Psoas muscle (tissue), 7 donors: ENCODE measurements at regions not wholly inside any gene's neighbourhood (a gene's known extent, or its start where the extent isn't known, plus 50 kb on each side); places are given as distances from the start of the nearest gene placed in this dataset.

Source experiments
- ATAC-seq, 4 donors: fragments of 200-7000 bp; cut with Tn5 transposase; one replicate each; pipeline ENCODE4 v1.9.1; 2020; ENCODE audit warnings: moderate library complexity in 3 of 4, mild to moderate bottlenecking in 2 of 4
- DNase-seq, 2 donors: peaks; one replicate each; pipeline ENCODE4 v3.0.0-alpha.2; 2020
- H3K27ac ChIP-seq: fragments of 200-600 bp; one replicate; pipeline ENCODE4 v1.8.0; 2022
- H3K27me3 ChIP-seq, 3 donors: fragments of 200-600 bp in 1 of 3; one replicate each; pipeline versions ENCODE4 v1.6.1 to v1.8.0; 2013 to 2022; ENCODE audit warnings: low read length in 2 of 3, mild to moderate bottlenecking in 2 of 3, moderate library complexity in 1 of 3; ENCODE audit not compliant: insufficient read depth in 3 of 3
- H3K36me3 ChIP-seq, 2 donors: fragments of 200-600 bp in 1 of 2; one replicate each; pipeline versions ENCODE4 v1.6.1 to v1.8.0; 2013 to 2022; ENCODE audit warnings: low read depth in 1 of 2, mild to moderate bottlenecking in 1 of 2, moderate library complexity in 1 of 2; ENCODE audit not compliant: insufficient read depth in 1 of 2
- H3K4me1 ChIP-seq: fragments of 200-600 bp; one replicate; pipeline ENCODE4 v1.8.0; 2022
- H3K4me3 ChIP-seq: fragments of 200-600 bp; one replicate; pipeline ENCODE4 v1.8.0; 2022; ENCODE audit warnings: mild to moderate bottlenecking
- H3K9me3 ChIP-seq: fragments of 200-600 bp; one replicate; pipeline ENCODE4 v1.8.0; 2022
- CTCF ChIP-seq: fragments of 200-600 bp; IDR thresholded peaks from one replicate; pipeline ENCODE4 v1.8.0; 2022; ENCODE audit warnings: antibody characterized with exemption
- WGBS, 3 donors: extraction: QIAGEN DNeasy Blood & Tissue Kit; methylation state at CpG; one replicate each; pipeline versions ENCODE4 v1.1.6 to v1.1.7; 2013; 5-methylcytosine and 5-hydroxymethylcytosine counted together
- intact Hi-C, 2 donors: fragments of 100-400 bp; cut with DNase I; formaldehyde crosslinking; loops; one replicate each; pipeline versions ENCODE4 v1.11.0 to v1.14.2; 2022
- donor health status: healthy with polysubstance abuse.
- donor health status: DM: no; HTN: no; CAD: no; lungs with moderate emphysema.
- donor health status: Bipolar disorder and iron deficiency.
- donor health status: healthy.
- donor health status: DM: yes; HTN: yes; CAD: no.
- donor health status: DM: no; HTN: no; CAD: no.
- donor health status: DM: yes; HTN: yes; CAD: no.

- Histone ChIP-seq H3K27ac (no peak overlapping the region), H3K9me3 (no peaks in the 10 kb centered on the region), H3K4me1 (no peaks in the 10 kb centered on the region), H3K27me3 (no peaks in the 10 kb centered on the region), H3K4me3 (no peak overlapping the region), H3K36me3 (no peaks in the 10 kb centered on the region)
- no peak for DNase-seq
- intact Hi-C loops = no loop called here
- no peak for ATAC-seq
- WGBS, 3 donors = 39 to 54% (median 49%) methylated on average over 3 of the region's 3 CpGs
- no peak for TF ChIP-seq CTCF
These were observed 217.0 kb downstream of the AJAP1 start for GRCh38 chr1:4871373-4871772.

- Histone ChIP-seq H3K4me3 (no peak overlapping the region), H3K36me3 (no peaks in the 10 kb centered on the region), H3K9me3 (no peaks in the 10 kb centered on the region), H3K4me1 (no peaks in the 10 kb centered on the region), H3K27ac (no peak overlapping the region), H3K27me3 (no peaks in the 10 kb centered on the region)
- no peak for TF ChIP-seq CTCF
- intact Hi-C loops = no loop called here
- ATAC-seq = no peak
- WGBS, 3 donors = 69 to 80% (median 75%) methylated on average over 2 of the region's 2 CpGs
- DNase-seq = no peak
These were observed 214.1 kb downstream of the AJAP1 start for GRCh38 chr1:4868521-4868920.

- 16 to 35% (median 20%) methylated on average over 3 of the region's 3 CpGs for WGBS, 3 donors
- Histone ChIP-seq H3K36me3 (no peaks in the 10 kb centered on the region), H3K4me3 (no peak overlapping the region), H3K9me3 (no peaks in the 10 kb centered on the region), H3K27me3 (peaks cover 0 to 3% (median 0%) of the 10 kb centered on the region in 3 donors), H3K4me1 (no peaks in the 10 kb centered on the region), H3K27ac (no peak overlapping the region)
- DNase-seq (no peak), ATAC-seq (no peak)
- TF ChIP-seq CTCF = no peak
- intact Hi-C loops = no loop called here
These were observed 202.0 kb downstream of the AJAP1 start for GRCh38 chr1:4856396-4856795.

GRCh38 chr1:4854367-4854766, 200.0 kb downstream of the AJAP1 start:
- no peak for DNase-seq
- Histone ChIP-seq H3K9me3 (no peaks in the 10 kb centered on the region), H3K4me1 (no peaks in the 10 kb centered on the region), H3K27me3 (peaks cover 0 to 3% (median 0%) of the 10 kb centered on the region in 3 donors), H3K36me3 (no peaks in the 10 kb centered on the region), H3K4me3 (no peak overlapping the region), H3K27ac (no peak overlapping the region)
- intact Hi-C loops = no loop called here
- 75 to 86% (median 80%) methylated on average over 8 of the region's 8 CpGs for WGBS, 3 donors
- no peak for TF ChIP-seq CTCF
- no peak for ATAC-seq

GRCh38 chr1:4853904-4854303, 199.5 kb downstream of the AJAP1 start:
- no peaks in the 10 kb centered on the region for H3K36me3 ChIP-seq
- H3K4me3 ChIP-seq = no peak overlapping the region
- no peaks in the 10 kb centered on the region for H3K9me3 ChIP-seq
- intact Hi-C loops = no loop called here
- 79 to 89% (median 85%) methylated on average over 5 of the region's 5 CpGs for WGBS, 3 donors
- ATAC-seq = no peak
- no peak for TF ChIP-seq CTCF
- H3K27ac ChIP-seq = no peak overlapping the region
- peaks cover 0 to 3% (median 0%) of the 10 kb centered on the region in 3 donors for H3K27me3 ChIP-seq
- no peaks in the 10 kb centered on the region for H3K4me1 ChIP-seq
- DNase-seq = no peak
